Mammary epithelial cell (primary cell): ENCODE measurements at regions not wholly inside any gene's neighbourhood (a gene's known extent, or its start where the extent isn't known, plus 50 kb on each side); places are given as distances from the start of the nearest gene placed in this dataset.

Source experiments
- EZH2 ChIP-seq: IDR thresholded peaks from 2 replicates; pipeline ENCODE4 v1.6.1; 2012; ENCODE audit warnings: low read length, inconsistent platforms, borderline replicate concordance
- TF ChIP-seq, protein P1 (sequence below), 2 donors: IDR thresholded peaks in 1 of 2; conservative IDR thresholded peaks in 1 of 2; 2 replicates each; pipeline ENCODE4 v1.5.1; 2011 to 2012; ENCODE audit warnings: inconsistent platforms in 2 of 2, low read length in 2 of 2, mild to moderate bottlenecking in 2 of 2, control low read depth in 1 of 2, low read depth in 1 of 2; ENCODE audit not compliant: insufficient read depth in 1 of 2; ENCODE audit errors: extremely low read depth in 1 of 2

DNA sequence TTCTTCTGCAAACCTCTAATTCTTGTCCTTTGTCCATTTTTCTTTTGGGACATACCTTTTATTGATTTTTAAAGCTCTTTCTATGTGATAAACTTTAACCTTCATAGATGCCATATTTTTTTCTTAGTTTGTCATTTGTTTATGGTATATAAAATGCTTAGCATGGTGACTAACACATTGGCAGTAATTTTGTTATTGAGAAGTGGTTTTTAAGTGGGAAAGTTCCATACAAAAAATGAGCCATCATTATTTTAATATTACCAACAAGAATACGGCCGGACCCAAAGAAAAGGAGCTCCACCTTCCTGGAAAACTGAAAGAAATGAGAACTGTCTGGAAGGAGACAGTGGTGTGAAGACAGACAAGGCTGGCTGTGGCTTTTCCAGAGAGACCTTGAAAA is 270.1 kb upstream of the SIX2 start:
- TF ChIP-seq, protein P1, sequence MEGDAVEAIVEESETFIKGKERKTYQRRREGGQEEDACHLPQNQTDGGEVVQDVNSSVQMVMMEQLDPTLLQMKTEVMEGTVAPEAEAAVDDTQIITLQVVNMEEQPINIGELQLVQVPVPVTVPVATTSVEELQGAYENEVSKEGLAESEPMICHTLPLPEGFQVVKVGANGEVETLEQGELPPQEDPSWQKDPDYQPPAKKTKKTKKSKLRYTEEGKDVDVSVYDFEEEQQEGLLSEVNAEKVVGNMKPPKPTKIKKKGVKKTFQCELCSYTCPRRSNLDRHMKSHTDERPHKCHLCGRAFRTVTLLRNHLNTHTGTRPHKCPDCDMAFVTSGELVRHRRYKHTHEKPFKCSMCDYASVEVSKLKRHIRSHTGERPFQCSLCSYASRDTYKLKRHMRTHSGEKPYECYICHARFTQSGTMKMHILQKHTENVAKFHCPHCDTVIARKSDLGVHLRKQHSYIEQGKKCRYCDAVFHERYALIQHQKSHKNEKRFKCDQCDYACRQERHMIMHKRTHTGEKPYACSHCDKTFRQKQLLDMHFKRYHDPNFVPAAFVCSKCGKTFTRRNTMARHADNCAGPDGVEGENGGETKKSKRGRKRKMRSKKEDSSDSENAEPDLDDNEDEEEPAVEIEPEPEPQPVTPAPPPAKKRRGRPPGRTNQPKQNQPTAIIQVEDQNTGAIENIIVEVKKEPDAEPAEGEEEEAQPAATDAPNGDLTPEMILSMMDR (conservative IDR thresholded peaks at IDR 0.05 in 1 of 2, IDR thresholded peaks at IDR 0.05 in 1 of 2; ENCODE audit: extremely low read depth in 1 of 2, insufficient read depth in 1 of 2, low read depth in 1 of 2, low read length in 2 of 2): no peak
- TF ChIP-seq EZH2: no peak
